GM23338 (cell line): ENCODE measurements at regions not wholly inside any gene's neighbourhood (a gene's known extent, or its start where the extent isn't known, plus 50 kb on each side); places are given as distances from the start of the nearest gene placed in this dataset.
"Not testable (repeated sequence)": the region's sequence is repeated elsewhere in the genome, so short reads cannot be mapped to it uniquely, and the experiment has no call there.

Experiments used
- CREB1 ChIP-seq: fragments of 250-450 bp; sonication (Bioruptor Pico); IDR thresholded peaks from 2 replicates; pipeline ENCODE4 v1.5.0; 2020; ENCODE audit warnings: low read depth, mild to moderate bottlenecking, moderate library complexity
- CTCF ChIP-seq, 2 experiments: fragments of 200-600 bp in 1 of 2; sonication (generic) in 1 of 2; conservative IDR thresholded peaks; 2 replicates each; pipeline versions ENCODE4 v1.5.1 to v1.6.1; 2016 to 2017; ENCODE audit warnings: antibody characterized with exemption in 2 of 2, low read depth in 2 of 2, mild to moderate bottlenecking in 2 of 2, moderate library complexity in 1 of 2
- EZH2 ChIP-seq: fragments of 200-600 bp; sonication (generic); IDR thresholded peaks from one replicate; pipeline ENCODE4 v1.8.0; 2017; ENCODE audit warnings: antibody characterized with exemption, mild to moderate bottlenecking, low read depth; ENCODE audit not compliant: unreplicated experiment
- EZH2phosphoT487 ChIP-seq: fragments of 200-600 bp; sonication (generic); IDR thresholded peaks from one replicate; pipeline ENCODE4 v1.8.1; 2018; ENCODE audit warnings: antibody characterized with exemption; ENCODE audit not compliant: unreplicated experiment
- NANOG ChIP-seq: IDR thresholded peaks from 2 replicates; pipeline ENCODE4 v1.6.1; 2016; ENCODE audit warnings: antibody characterized with exemption, borderline replicate concordance
- POLR2AphosphoS5 ChIP-seq: IDR thresholded peaks from 2 replicates; pipeline ENCODE4 v1.6.1; 2016; ENCODE audit warnings: antibody characterized with exemption, low read depth
- ZNF331 ChIP-seq: fragments of 250-450 bp; sonication (Bioruptor Pico); IDR thresholded peaks from 2 replicates; pipeline ENCODE4 v1.5.0; 2020; ENCODE audit warnings: low read depth, mild to moderate bottlenecking, moderate library complexity
- TF ChIP-seq, protein P1 (sequence below): IDR thresholded peaks from one replicate; pipeline ENCODE4 v1.6.1; 2018; ENCODE audit warnings: antibody characterized with exemption; ENCODE audit not compliant: unreplicated experiment

DNA sequence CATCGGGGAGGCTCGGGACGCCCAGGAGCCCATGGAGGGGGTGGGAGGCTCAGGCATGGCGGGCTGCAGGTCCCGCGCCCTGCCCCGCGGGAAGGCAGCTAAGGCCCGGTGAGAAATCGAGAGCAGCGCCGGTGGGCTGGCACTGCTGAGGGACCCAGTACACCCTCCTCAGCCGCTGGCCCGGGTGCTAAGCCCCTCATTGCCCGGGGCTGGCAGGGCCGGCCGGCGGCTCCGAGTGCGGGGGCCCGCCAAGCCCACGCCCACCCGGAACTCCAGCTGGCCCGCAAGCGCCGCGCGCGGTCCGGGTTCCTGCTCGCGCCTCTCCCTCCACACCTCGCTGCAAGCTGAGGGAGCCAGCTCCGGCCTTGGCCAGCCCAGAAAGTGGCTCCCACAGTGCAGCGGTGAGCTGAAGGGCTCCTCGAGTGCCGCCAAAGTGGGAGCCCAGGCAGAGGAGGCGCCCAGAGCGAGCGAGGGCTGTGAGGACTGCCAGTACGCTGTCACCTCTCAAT, 195.0 kb upstream of the PIK3R1 start:
- not testable (repeated sequence) for TF ChIP-seq CTCF (conservative IDR thresholded peaks at IDR 0.05; ENCODE audit: low read depth in 2 of 2); EZH2phosphoT487; EZH2; CREB1; POLR2AphosphoS5; ZNF331 (CRISPR knock-in tag); NANOG
- TF ChIP-seq, protein P1, sequence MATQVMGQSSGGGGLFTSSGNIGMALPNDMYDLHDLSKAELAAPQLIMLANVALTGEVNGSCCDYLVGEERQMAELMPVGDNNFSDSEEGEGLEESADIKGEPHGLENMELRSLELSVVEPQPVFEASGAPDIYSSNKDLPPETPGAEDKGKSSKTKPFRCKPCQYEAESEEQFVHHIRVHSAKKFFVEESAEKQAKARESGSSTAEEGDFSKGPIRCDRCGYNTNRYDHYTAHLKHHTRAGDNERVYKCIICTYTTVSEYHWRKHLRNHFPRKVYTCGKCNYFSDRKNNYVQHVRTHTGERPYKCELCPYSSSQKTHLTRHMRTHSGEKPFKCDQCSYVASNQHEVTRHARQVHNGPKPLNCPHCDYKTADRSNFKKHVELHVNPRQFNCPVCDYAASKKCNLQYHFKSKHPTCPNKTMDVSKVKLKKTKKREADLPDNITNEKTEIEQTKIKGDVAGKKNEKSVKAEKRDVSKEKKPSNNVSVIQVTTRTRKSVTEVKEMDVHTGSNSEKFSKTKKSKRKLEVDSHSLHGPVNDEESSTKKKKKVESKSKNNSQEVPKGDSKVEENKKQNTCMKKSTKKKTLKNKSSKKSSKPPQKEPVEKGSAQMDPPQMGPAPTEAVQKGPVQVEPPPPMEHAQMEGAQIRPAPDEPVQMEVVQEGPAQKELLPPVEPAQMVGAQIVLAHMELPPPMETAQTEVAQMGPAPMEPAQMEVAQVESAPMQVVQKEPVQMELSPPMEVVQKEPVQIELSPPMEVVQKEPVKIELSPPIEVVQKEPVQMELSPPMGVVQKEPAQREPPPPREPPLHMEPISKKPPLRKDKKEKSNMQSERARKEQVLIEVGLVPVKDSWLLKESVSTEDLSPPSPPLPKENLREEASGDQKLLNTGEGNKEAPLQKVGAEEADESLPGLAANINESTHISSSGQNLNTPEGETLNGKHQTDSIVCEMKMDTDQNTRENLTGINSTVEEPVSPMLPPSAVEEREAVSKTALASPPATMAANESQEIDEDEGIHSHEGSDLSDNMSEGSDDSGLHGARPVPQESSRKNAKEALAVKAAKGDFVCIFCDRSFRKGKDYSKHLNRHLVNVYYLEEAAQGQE: not testable (repeated sequence)
